IPS-18a (cell line): ENCODE measurements at regions not wholly inside any gene's neighbourhood (a gene's known extent, or its start where the extent isn't known, plus 50 kb on each side); places are given as distances from the start of the nearest gene placed in this dataset.

Source experiments
- H3K27ac ChIP-seq: one replicate; pipeline ENCODE4 v1.5.1; 2013; ENCODE audit warnings: low read length
- H3K27me3 ChIP-seq: one replicate; pipeline ENCODE4 v1.6.1; 2013; ENCODE audit warnings: mild to moderate bottlenecking, low read length; ENCODE audit not compliant: control insufficient read depth, insufficient read depth
- H3K36me3 ChIP-seq: one replicate; pipeline ENCODE4 v1.6.1; 2013; ENCODE audit warnings: low read depth, low read length; ENCODE audit not compliant: control insufficient read depth
- H3K4me1 ChIP-seq: one replicate; pipeline ENCODE4 v1.6.1; 2013; ENCODE audit warnings: low read depth, low read length; ENCODE audit not compliant: control insufficient read depth
- H3K4me3 ChIP-seq: one replicate; pipeline ENCODE4 v1.5.1; 2013; ENCODE audit warnings: low read length
- H3K9ac ChIP-seq: one replicate; pipeline ENCODE4 v1.6.1; 2013; ENCODE audit warnings: mild to moderate bottlenecking, low read length, moderate library complexity
- H3K9me3 ChIP-seq: one replicate; pipeline ENCODE4 v1.6.1; 2013; ENCODE audit warnings: low read depth, low read length; ENCODE audit not compliant: control insufficient read depth

- no peaks in the 10 kb centered on the region for H3K36me3 ChIP-seq
- H3K9ac ChIP-seq = no peak overlapping the region
- H3K27ac ChIP-seq = no peak overlapping the region
- no peaks in the 10 kb centered on the region for H3K9me3 ChIP-seq
- no peaks in the 10 kb centered on the region for H3K27me3 ChIP-seq
- H3K4me3 ChIP-seq = no peak overlapping the region
- H3K4me1 ChIP-seq = peaks cover 14% of the 10 kb centered on the region
These were observed 238.8 kb downstream of the IKZF2 start for GRCh38 chr2:212912445-212913103.

- Histone ChIP-seq H3K27ac (no peak overlapping the region), H3K4me3 (no peak overlapping the region), H3K36me3 (no peaks in the 10 kb centered on the region), H3K4me1 (peaks cover 2% of the 10 kb centered on the region), H3K27me3 (no peaks in the 10 kb centered on the region), H3K9ac (no peak overlapping the region), H3K9me3 (no peaks in the 10 kb centered on the region)
These were observed 240.4 kb downstream of the IKZF2 start for GRCh38 chr2:212911011-212911410.

- Histone ChIP-seq H3K27ac (no peak overlapping the region), H3K9ac (no peak overlapping the region), H3K4me1 (no peaks in the 10 kb centered on the region), H3K4me3 (no peak overlapping the region), H3K9me3 (no peaks in the 10 kb centered on the region), H3K27me3 (no peaks in the 10 kb centered on the region), H3K36me3 (no peaks in the 10 kb centered on the region)
These were observed 242.6 kb downstream of the IKZF2 start for GRCh38 chr2:212908682-212909435.

GRCh38 chr2:212908031-212908430 is 243.4 kb downstream of the IKZF2 start:
- no peaks in the 10 kb centered on the region for H3K9me3 ChIP-seq
- H3K27me3 ChIP-seq = no peaks in the 10 kb centered on the region
- H3K27ac ChIP-seq = no peak overlapping the region
- H3K36me3 ChIP-seq = no peaks in the 10 kb centered on the region
- no peak overlapping the region for H3K9ac ChIP-seq
- H3K4me3 ChIP-seq = no peak overlapping the region
- no peaks in the 10 kb centered on the region for H3K4me1 ChIP-seq

GRCh38 chr2:212906620-212907019 is 244.8 kb downstream of the IKZF2 start:
- H3K27ac ChIP-seq = no peak overlapping the region
- no peaks in the 10 kb centered on the region for H3K27me3 ChIP-seq
- H3K4me1 ChIP-seq = no peaks in the 10 kb centered on the region
- H3K36me3 ChIP-seq = no peaks in the 10 kb centered on the region
- no peaks in the 10 kb centered on the region for H3K9me3 ChIP-seq
- no peak overlapping the region for H3K9ac ChIP-seq
- no peak overlapping the region for H3K4me3 ChIP-seq

- Histone ChIP-seq H3K4me1 (no peaks in the 10 kb centered on the region), H3K9ac (no peak overlapping the region), H3K9me3 (no peaks in the 10 kb centered on the region), H3K27me3 (no peaks in the 10 kb centered on the region), H3K4me3 (no peak overlapping the region), H3K36me3 (no peaks in the 10 kb centered on the region), H3K27ac (no peak overlapping the region)
These were observed 245.7 kb downstream of the IKZF2 start for GRCh38 chr2:212905640-212906201.

GRCh38 chr2:212904646-212905045 is 246.8 kb downstream of the IKZF2 start:
- Histone ChIP-seq H3K36me3 (no peaks in the 10 kb centered on the region), H3K27me3 (no peaks in the 10 kb centered on the region), H3K9me3 (no peaks in the 10 kb centered on the region), H3K4me1 (no peaks in the 10 kb centered on the region), H3K9ac (no peak overlapping the region), H3K4me3 (no peak overlapping the region), H3K27ac (no peak overlapping the region)

- no peak overlapping the region for H3K4me3 ChIP-seq
- no peak overlapping the region for H3K9ac ChIP-seq
- no peaks in the 10 kb centered on the region for H3K27me3 ChIP-seq
- H3K36me3 ChIP-seq = no peaks in the 10 kb centered on the region
- no peaks in the 10 kb centered on the region for H3K4me1 ChIP-seq
- H3K9me3 ChIP-seq = no peaks in the 10 kb centered on the region
- H3K27ac ChIP-seq = no peak overlapping the region
These were observed 248.0 kb downstream of the IKZF2 start for GRCh38 chr2:212903413-212903812.

GRCh38 chr2:212902421-212902820 is 249.0 kb downstream of the IKZF2 start:
- no peaks in the 10 kb centered on the region for H3K9me3 ChIP-seq
- no peak overlapping the region for H3K27ac ChIP-seq
- H3K4me1 ChIP-seq = no peaks in the 10 kb centered on the region
- H3K4me3 ChIP-seq = no peak overlapping the region
- no peaks in the 10 kb centered on the region for H3K36me3 ChIP-seq
- no peaks in the 10 kb centered on the region for H3K27me3 ChIP-seq
- no peak overlapping the region for H3K9ac ChIP-seq

- no peaks in the 10 kb centered on the region for H3K27me3 ChIP-seq
- H3K4me1 ChIP-seq = no peaks in the 10 kb centered on the region
- no peaks in the 10 kb centered on the region for H3K36me3 ChIP-seq
- no peaks in the 10 kb centered on the region for H3K9me3 ChIP-seq
- H3K9ac ChIP-seq = no peak overlapping the region
- H3K27ac ChIP-seq = no peak overlapping the region
- no peak overlapping the region for H3K4me3 ChIP-seq
These were observed 249.7 kb downstream of the IKZF2 start for GRCh38 chr2:212901604-212902275.

GRCh38 chr2:212900715-212901114 is 250.7 kb downstream of the IKZF2 start:
- H3K4me3 ChIP-seq = no peak overlapping the region
- H3K27ac ChIP-seq = no peak overlapping the region
- no peak overlapping the region for H3K9ac ChIP-seq
- H3K36me3 ChIP-seq = no peaks in the 10 kb centered on the region
- H3K27me3 ChIP-seq = no peaks in the 10 kb centered on the region
- no peaks in the 10 kb centered on the region for H3K9me3 ChIP-seq
- no peaks in the 10 kb centered on the region for H3K4me1 ChIP-seq
